ENCODE measurements at regions not wholly inside any gene's neighbourhood (a gene's known extent, or its start where the extent isn't known, plus 50 kb on each side); places are given as distances from the start of the nearest gene placed in this dataset.

GRCh38 chr14:89540009-89540829, 123.2 kb upstream of the FOXN3 start:
- H3K9me3 ChIP-seq (ENCODE audit: severe bottlenecking), result no peaks in the 10 kb centered on the region
- DNase-seq (ENCODE audit: low spot score) (no peak), ATAC-seq (ENCODE audit: low read depth) (no peak)
- TF ChIP-seq CTCF (IDR thresholded peaks at IDR 0.05; ENCODE audit: poor library complexity, severe bottlenecking), result no peak
- no peak overlapping the region for H3K4me3 ChIP-seq (ENCODE audit: severe bottlenecking)
- H3K27ac ChIP-seq (ENCODE audit: poor library complexity, severe bottlenecking), result peak overlapping the region; percentile 77
- peaks cover 28% of the 10 kb centered on the region for H3K4me1 ChIP-seq (ENCODE audit: insufficient read depth, poor library complexity, severe bottlenecking)
- H3K36me3 ChIP-seq (ENCODE audit: low read depth), result no peaks in the 10 kb centered on the region
- H3K27me3 ChIP-seq (ENCODE audit: insufficient read depth, poor library complexity, severe bottlenecking), result no peaks in the 10 kb centered on the region

- H3K4me3 ChIP-seq (ENCODE audit: severe bottlenecking), result no peak overlapping the region
- DNase-seq (ENCODE audit: low spot score), result no peak
- no peaks in the 10 kb centered on the region for H3K27me3 ChIP-seq (ENCODE audit: insufficient read depth, poor library complexity, severe bottlenecking)
- H3K9me3 ChIP-seq (ENCODE audit: severe bottlenecking), result no peaks in the 10 kb centered on the region
- H3K36me3 ChIP-seq (ENCODE audit: low read depth), result no peaks in the 10 kb centered on the region
- ATAC-seq (ENCODE audit: low read depth), result no peak
- no peak for TF ChIP-seq CTCF (IDR thresholded peaks at IDR 0.05; ENCODE audit: poor library complexity, severe bottlenecking)
- H3K27ac ChIP-seq (ENCODE audit: poor library complexity, severe bottlenecking), result no peak overlapping the region
- H3K4me1 ChIP-seq (ENCODE audit: insufficient read depth, poor library complexity, severe bottlenecking), result peaks cover 25% of the 10 kb centered on the region
Observed at GRCh38 chr14:89537911-89538310, 120.9 kb upstream of the FOXN3 start.

- Histone ChIP-seq H3K9me3 (ENCODE audit: severe bottlenecking) (no peaks in the 10 kb centered on the region), H3K4me3 (ENCODE audit: severe bottlenecking) (no peak overlapping the region), H3K4me1 (ENCODE audit: insufficient read depth, poor library complexity, severe bottlenecking) (peaks cover 10% of the 10 kb centered on the region), H3K27ac (ENCODE audit: poor library complexity, severe bottlenecking) (no peak overlapping the region), H3K36me3 (ENCODE audit: low read depth) (no peaks in the 10 kb centered on the region), H3K27me3 (ENCODE audit: insufficient read depth, poor library complexity, severe bottlenecking) (no peaks in the 10 kb centered on the region)
- TF ChIP-seq CTCF (IDR thresholded peaks at IDR 0.05; ENCODE audit: poor library complexity, severe bottlenecking), result no peak
- no peak for ATAC-seq (ENCODE audit: low read depth)
- DNase-seq (ENCODE audit: low spot score), result no peak
Observed at GRCh38 chr14:89534902-89535685, 118.1 kb upstream of the FOXN3 start.

GRCh38 chr14:89533766-89534165, 116.7 kb upstream of the FOXN3 start:
- H3K36me3 ChIP-seq (ENCODE audit: low read depth), result no peaks in the 10 kb centered on the region
- H3K9me3 ChIP-seq (ENCODE audit: severe bottlenecking), result no peaks in the 10 kb centered on the region
- H3K4me1 ChIP-seq (ENCODE audit: insufficient read depth, poor library complexity, severe bottlenecking), result no peaks in the 10 kb centered on the region
- DNase-seq (ENCODE audit: low spot score) (no peak), ATAC-seq (ENCODE audit: low read depth) (no peak)
- no peaks in the 10 kb centered on the region for H3K27me3 ChIP-seq (ENCODE audit: insufficient read depth, poor library complexity, severe bottlenecking)
- TF ChIP-seq CTCF (IDR thresholded peaks at IDR 0.05; ENCODE audit: poor library complexity, severe bottlenecking), result no peak
- H3K4me3 ChIP-seq (ENCODE audit: severe bottlenecking), result no peak overlapping the region
- H3K27ac ChIP-seq (ENCODE audit: poor library complexity, severe bottlenecking), result no peak overlapping the region

Measured in RWPE2 (cell line).